ENCODE measurements at regions not wholly inside any gene's neighbourhood (a gene's known extent, or its start where the extent isn't known, plus 50 kb on each side); places are given as distances from the start of the nearest gene placed in this dataset.

DNA sequence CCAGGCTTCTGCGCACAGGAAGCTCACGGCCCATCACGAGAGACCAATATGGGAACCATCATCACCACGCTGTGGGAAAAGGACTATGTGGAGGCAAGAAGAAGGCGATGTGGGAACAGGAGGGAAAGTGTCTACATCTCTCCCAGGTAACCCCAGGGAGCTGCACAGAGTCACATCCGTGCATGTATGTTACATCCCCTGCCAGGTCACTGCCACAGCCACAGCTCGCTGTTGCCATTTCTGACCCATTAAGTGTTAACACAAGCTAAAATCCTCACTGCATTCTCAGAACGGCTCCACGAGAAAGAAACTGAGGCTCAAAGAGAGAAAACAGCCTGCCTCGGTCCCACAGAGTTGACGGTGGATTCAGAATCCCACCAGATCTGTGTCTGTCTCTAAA, 319.1 kb downstream of the FOXL1 start:
- peaks cover 8 to 23% (median 18%) of the 10 kb centered on the region in 5 donors for H3K27me3 ChIP-seq (ENCODE audit: control insufficient read depth in 5 of 5, insufficient read depth in 4 of 5, low read length in 5 of 5)
- no peaks in the 10 kb centered on the region for H3K9me3 ChIP-seq (ENCODE audit: control insufficient read depth in 5 of 5, low read length in 5 of 5)
- H3K27ac ChIP-seq (ENCODE audit: low read depth, low read length), result no peak overlapping the region
- no peak overlapping the region for H3K9ac ChIP-seq (ENCODE audit: low read length in 5 of 5)
- H3K4me3 ChIP-seq (ENCODE audit: low read depth in 1 of 5, low read length in 5 of 5), result no peak overlapping the region
- H3K4me1 ChIP-seq (ENCODE audit: control insufficient read depth in 5 of 5, insufficient read depth in 5 of 5, low read length in 5 of 5), result peaks cover 0 to 2% (median 0%) of the 10 kb centered on the region in 5 donors
- no peaks in the 10 kb centered on the region for H3K36me3 ChIP-seq (ENCODE audit: control insufficient read depth in 5 of 5, insufficient read depth in 5 of 5, low read length in 5 of 5)

- Histone ChIP-seq H3K9me3 (ENCODE audit: control insufficient read depth in 5 of 5, low read length in 5 of 5) (no peaks in the 10 kb centered on the region), H3K4me3 (ENCODE audit: low read depth in 1 of 5, low read length in 5 of 5) (no peak overlapping the region), H3K27me3 (ENCODE audit: control insufficient read depth in 5 of 5, insufficient read depth in 4 of 5, low read length in 5 of 5) (peaks cover 5 to 24% (median 18%) of the 10 kb centered on the region in 5 donors), H3K27ac (ENCODE audit: low read depth, low read length) (no peak overlapping the region), H3K36me3 (ENCODE audit: control insufficient read depth in 5 of 5, insufficient read depth in 5 of 5, low read length in 5 of 5) (no peaks in the 10 kb centered on the region), H3K4me1 (ENCODE audit: control insufficient read depth in 5 of 5, insufficient read depth in 5 of 5, low read length in 5 of 5) (peaks cover 0 to 2% (median 0%) of the 10 kb centered on the region in 5 donors), H3K9ac (ENCODE audit: low read length in 5 of 5) (no peak overlapping the region)
These were observed 320.0 kb downstream of the FOXL1 start for GRCh38 chr16:86898386-86898785.

GRCh38 chr16:86899151-86899550, 320.8 kb downstream of the FOXL1 start:
- no peaks in the 10 kb centered on the region for H3K9me3 ChIP-seq (ENCODE audit: control insufficient read depth in 5 of 5, low read length in 5 of 5)
- H3K27ac ChIP-seq (ENCODE audit: low read depth, low read length), result no peak overlapping the region
- H3K36me3 ChIP-seq (ENCODE audit: control insufficient read depth in 5 of 5, insufficient read depth in 5 of 5, low read length in 5 of 5), result no peaks in the 10 kb centered on the region
- H3K4me1 ChIP-seq (ENCODE audit: control insufficient read depth in 5 of 5, insufficient read depth in 5 of 5, low read length in 5 of 5), result peaks cover 0 to 2% (median 0%) of the 10 kb centered on the region in 5 donors
- peaks cover 3 to 24% (median 14%) of the 10 kb centered on the region in 5 donors for H3K27me3 ChIP-seq (ENCODE audit: control insufficient read depth in 5 of 5, insufficient read depth in 4 of 5, low read length in 5 of 5)
- no peak overlapping the region for H3K9ac ChIP-seq (ENCODE audit: low read length in 5 of 5)
- H3K4me3 ChIP-seq (ENCODE audit: low read depth in 1 of 5, low read length in 5 of 5), result no peak overlapping the region

DNA sequence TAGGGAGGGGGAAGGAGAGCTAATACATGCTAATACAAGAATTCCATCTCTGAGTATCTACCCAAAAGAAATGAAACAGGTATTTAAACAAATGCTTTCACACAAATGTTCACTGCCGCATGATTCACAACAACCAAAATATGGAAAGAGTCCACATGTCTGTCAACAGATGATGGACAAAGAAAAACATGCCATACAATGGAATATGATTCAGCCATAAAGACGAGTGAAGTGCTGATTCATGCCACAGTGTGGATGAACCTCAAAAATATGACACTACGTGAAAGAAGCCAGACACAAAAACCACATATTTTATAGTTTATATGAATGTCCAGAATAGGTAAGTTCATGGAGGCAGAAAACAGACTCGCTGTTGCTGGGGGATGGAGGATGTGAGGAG, 321.4 kb downstream of the FOXL1 start:
- Histone ChIP-seq H3K27me3 (ENCODE audit: control insufficient read depth in 5 of 5, insufficient read depth in 4 of 5, low read length in 5 of 5) (peaks cover 3 to 19% (median 11%) of the 10 kb centered on the region in 5 donors), H3K27ac (ENCODE audit: low read depth, low read length) (no peak overlapping the region), H3K4me3 (ENCODE audit: low read depth in 1 of 5, low read length in 5 of 5) (no peak overlapping the region), H3K9ac (ENCODE audit: low read length in 5 of 5) (no peak overlapping the region), H3K36me3 (ENCODE audit: control insufficient read depth in 5 of 5, insufficient read depth in 5 of 5, low read length in 5 of 5) (no peaks in the 10 kb centered on the region), H3K9me3 (ENCODE audit: control insufficient read depth in 5 of 5, low read length in 5 of 5) (no peaks in the 10 kb centered on the region), H3K4me1 (ENCODE audit: control insufficient read depth in 5 of 5, insufficient read depth in 5 of 5, low read length in 5 of 5) (peaks cover 0 to 2% (median 0%) of the 10 kb centered on the region in 5 donors)

- Histone ChIP-seq H3K36me3 (ENCODE audit: control insufficient read depth in 5 of 5, insufficient read depth in 5 of 5, low read length in 5 of 5) (no peaks in the 10 kb centered on the region), H3K9me3 (ENCODE audit: control insufficient read depth in 5 of 5, low read length in 5 of 5) (no peaks in the 10 kb centered on the region), H3K4me3 (ENCODE audit: low read depth in 1 of 5, low read length in 5 of 5) (no peak overlapping the region), H3K27ac (ENCODE audit: low read depth, low read length) (no peak overlapping the region), H3K9ac (ENCODE audit: low read length in 5 of 5) (no peak overlapping the region), H3K27me3 (ENCODE audit: control insufficient read depth in 5 of 5, insufficient read depth in 4 of 5, low read length in 5 of 5) (peaks cover 0 to 13% (median 2%) of the 10 kb centered on the region in 5 donors), H3K4me1 (ENCODE audit: control insufficient read depth in 5 of 5, insufficient read depth in 5 of 5, low read length in 5 of 5) (peaks cover 0 to 2% (median 0%) of the 10 kb centered on the region in 5 donors)
These were observed 323.1 kb downstream of the FOXL1 start for GRCh38 chr16:86901483-86901882.

GRCh38 chr16:86902656-86903001, 324.3 kb downstream of the FOXL1 start:
- H3K4me3 ChIP-seq (ENCODE audit: low read depth in 1 of 5, low read length in 5 of 5), result no peak overlapping the region
- H3K27me3 ChIP-seq (ENCODE audit: control insufficient read depth in 5 of 5, insufficient read depth in 4 of 5, low read length in 5 of 5), result peaks cover 2 to 15% (median 6%) of the 10 kb centered on the region in 5 donors
- H3K27ac ChIP-seq (ENCODE audit: low read depth, low read length), result no peak overlapping the region
- H3K9me3 ChIP-seq (ENCODE audit: control insufficient read depth in 5 of 5, low read length in 5 of 5), result no peaks in the 10 kb centered on the region
- no peaks in the 10 kb centered on the region for H3K4me1 ChIP-seq (ENCODE audit: control insufficient read depth in 5 of 5, insufficient read depth in 5 of 5, low read length in 5 of 5)
- no peak overlapping the region for H3K9ac ChIP-seq (ENCODE audit: low read length in 5 of 5)
- no peaks in the 10 kb centered on the region for H3K36me3 ChIP-seq (ENCODE audit: control insufficient read depth in 5 of 5, insufficient read depth in 5 of 5, low read length in 5 of 5)

DNA sequence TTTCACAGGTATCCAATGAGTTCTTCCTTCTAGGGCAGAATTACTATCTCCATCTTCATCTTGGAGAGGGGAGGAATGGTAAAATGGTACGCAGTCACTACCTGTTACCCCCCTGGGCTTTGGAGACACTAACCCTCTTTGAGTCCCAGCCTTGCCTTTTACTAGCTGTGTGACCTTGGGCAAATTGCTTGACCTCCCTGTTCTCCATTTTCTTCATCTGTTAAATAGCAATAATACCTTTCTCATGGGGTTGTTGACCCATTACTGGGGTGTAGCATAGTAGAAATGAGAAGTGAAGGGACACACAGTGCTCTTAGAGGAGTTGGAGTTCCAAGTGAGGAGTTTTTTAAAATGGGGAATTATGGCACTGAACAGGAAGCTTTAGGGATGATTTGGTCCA, 324.7 kb downstream of the FOXL1 start:
- H3K27me3 ChIP-seq (ENCODE audit: control insufficient read depth in 5 of 5, insufficient read depth in 4 of 5, low read length in 5 of 5), result peaks cover 2 to 18% (median 8%) of the 10 kb centered on the region in 5 donors
- H3K9ac ChIP-seq (ENCODE audit: low read length in 5 of 5), result no peak overlapping the region
- H3K4me1 ChIP-seq (ENCODE audit: control insufficient read depth in 5 of 5, insufficient read depth in 5 of 5, low read length in 5 of 5), result no peaks in the 10 kb centered on the region
- no peak overlapping the region for H3K27ac ChIP-seq (ENCODE audit: low read depth, low read length)
- no peaks in the 10 kb centered on the region for H3K36me3 ChIP-seq (ENCODE audit: control insufficient read depth in 5 of 5, insufficient read depth in 5 of 5, low read length in 5 of 5)
- no peaks in the 10 kb centered on the region for H3K9me3 ChIP-seq (ENCODE audit: control insufficient read depth in 5 of 5, low read length in 5 of 5)
- H3K4me3 ChIP-seq (ENCODE audit: low read depth in 1 of 5, low read length in 5 of 5), result no peak overlapping the region

DNA sequence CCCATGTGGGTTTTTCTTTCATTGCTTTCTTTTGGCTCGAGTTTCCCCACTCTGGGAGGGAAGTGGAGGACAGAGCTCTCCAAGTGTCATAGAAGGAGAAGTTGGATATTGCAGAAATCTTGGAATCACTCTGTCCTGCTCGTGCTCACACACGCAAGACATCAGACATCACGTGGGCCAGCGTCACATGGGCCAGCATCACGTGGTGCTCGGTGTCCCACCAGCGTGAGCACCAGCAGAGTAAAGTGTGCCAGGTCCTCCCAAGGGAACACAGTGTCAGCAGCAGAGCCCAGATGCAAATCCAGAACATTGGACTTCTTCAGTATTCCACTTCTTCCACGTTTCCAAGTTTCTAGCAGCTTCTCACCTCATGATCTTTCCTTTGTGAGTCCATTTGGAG, 327.0 kb downstream of the FOXL1 start:
- Histone ChIP-seq H3K4me1 (ENCODE audit: control insufficient read depth in 5 of 5, insufficient read depth in 5 of 5, low read length in 5 of 5) (peaks cover 0 to 8% (median 0%) of the 10 kb centered on the region in 5 donors), H3K27me3 (ENCODE audit: control insufficient read depth in 5 of 5, insufficient read depth in 4 of 5, low read length in 5 of 5) (peaks cover 5 to 24% (median 8%) of the 10 kb centered on the region in 5 donors), H3K27ac (ENCODE audit: low read depth, low read length) (no peak overlapping the region), H3K4me3 (ENCODE audit: low read depth in 1 of 5, low read length in 5 of 5) (no peak overlapping the region), H3K9ac (ENCODE audit: low read length in 5 of 5) (no peak overlapping the region), H3K9me3 (ENCODE audit: control insufficient read depth in 5 of 5, low read length in 5 of 5) (no peaks in the 10 kb centered on the region), H3K36me3 (ENCODE audit: control insufficient read depth in 5 of 5, insufficient read depth in 5 of 5, low read length in 5 of 5) (no peaks in the 10 kb centered on the region)

- H3K9ac ChIP-seq (ENCODE audit: low read length in 5 of 5), result no peak overlapping the region
- H3K4me1 ChIP-seq (ENCODE audit: control insufficient read depth in 5 of 5, insufficient read depth in 5 of 5, low read length in 5 of 5), result peaks cover 0 to 16% (median 0%) of the 10 kb centered on the region in 5 donors
- no peak overlapping the region for H3K4me3 ChIP-seq (ENCODE audit: low read depth in 1 of 5, low read length in 5 of 5)
- H3K27ac ChIP-seq (ENCODE audit: low read depth, low read length), result no peak overlapping the region
- peaks cover 4 to 22% (median 8%) of the 10 kb centered on the region in 5 donors for H3K27me3 ChIP-seq (ENCODE audit: control insufficient read depth in 5 of 5, insufficient read depth in 4 of 5, low read length in 5 of 5)
- H3K9me3 ChIP-seq (ENCODE audit: control insufficient read depth in 5 of 5, low read length in 5 of 5), result no peaks in the 10 kb centered on the region
- H3K36me3 ChIP-seq (ENCODE audit: control insufficient read depth in 5 of 5, insufficient read depth in 5 of 5, low read length in 5 of 5), result no peaks in the 10 kb centered on the region
These were observed 328.3 kb downstream of the FOXL1 start for GRCh38 chr16:86906623-86907022.

- H3K9me3 ChIP-seq (ENCODE audit: control insufficient read depth in 5 of 5, low read length in 5 of 5), result no peaks in the 10 kb centered on the region
- no peak overlapping the region for H3K4me3 ChIP-seq (ENCODE audit: low read depth in 1 of 5, low read length in 5 of 5)
- H3K9ac ChIP-seq (ENCODE audit: low read length in 5 of 5), result no peak overlapping the region
These were observed 331.2 kb downstream of the FOXL1 start for GRCh38 chr16:86909359-86910160.

More at GRCh38 chr16:86909359-86910160, 331.2 kb downstream of the FOXL1 start:
- Histone ChIP-seq H3K36me3 (ENCODE audit: control insufficient read depth in 5 of 5, insufficient read depth in 5 of 5, low read length in 5 of 5) (no peaks in the 10 kb centered on the region), H3K4me1 (ENCODE audit: control insufficient read depth in 5 of 5, insufficient read depth in 5 of 5, low read length in 5 of 5) (peaks cover 0 to 20% (median 0%) of the 10 kb centered on the region in 5 donors), H3K27me3 (ENCODE audit: control insufficient read depth in 5 of 5, insufficient read depth in 4 of 5, low read length in 5 of 5) (peaks cover 0 to 12% (median 8%) of the 10 kb centered on the region in 5 donors), H3K27ac (ENCODE audit: low read depth, low read length) (no peak overlapping the region)
